ENCODE measurements at regions not wholly inside any gene's neighbourhood (a gene's known extent, or its start where the extent isn't known, plus 50 kb on each side); places are given as distances from the start of the nearest gene placed in this dataset.

DNA sequence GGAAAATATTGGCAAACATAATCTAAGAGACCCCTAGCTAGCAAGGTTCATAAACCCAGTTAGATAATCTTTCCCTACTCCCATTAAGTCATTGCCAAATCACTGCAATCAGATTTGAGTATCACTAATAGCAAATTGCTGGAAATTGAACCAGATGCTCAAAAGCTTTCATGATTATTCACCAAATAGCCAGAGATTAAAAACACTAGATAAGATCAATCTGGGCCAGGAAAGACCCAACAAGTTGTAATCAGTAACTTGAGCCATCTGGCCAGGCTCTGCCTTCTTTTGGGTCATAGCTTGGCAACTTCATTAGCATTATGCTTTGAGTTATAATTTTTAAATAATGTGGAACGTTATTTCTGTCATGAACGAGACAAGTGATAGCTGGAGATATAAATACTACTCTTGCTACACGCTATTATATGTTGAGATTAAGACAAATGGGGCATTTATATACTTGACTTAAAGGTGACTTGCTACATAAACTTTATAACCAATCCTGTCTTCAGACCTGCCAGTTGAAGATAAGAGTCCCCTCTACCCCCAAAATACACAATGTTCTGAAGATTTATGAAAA, 196.6 kb upstream of the EDNRA start:
- FAIRE-seq (no peak), DNase-seq (ENCODE audit: low read depth, low spot score) (no peak)
- H3K4me3 ChIP-seq (ENCODE audit: control insufficient read depth in 2 of 3, extremely low read depth in 1 of 3, insufficient read depth in 2 of 3, low read depth in 1 of 3, low read length in 3 of 3): no peak overlapping the region
- no peaks in the 10 kb centered on the region for H3K79me2 ChIP-seq (ENCODE audit: control insufficient read depth, insufficient read depth, low read length)
- no peak overlapping the region for H3K27ac ChIP-seq (ENCODE audit: control insufficient read depth, insufficient read depth, low read length)
- H3K9me1 ChIP-seq (ENCODE audit: control insufficient read depth, extremely low read depth, insufficient read depth, low read length): no peaks in the 10 kb centered on the region
- no peaks in the 10 kb centered on the region for H4K20me1 ChIP-seq (ENCODE audit: control insufficient read depth, extremely low read depth, insufficient read depth, low read length)
- no peaks in the 10 kb centered on the region for H3K27me3 ChIP-seq (ENCODE audit: control insufficient read depth, extremely low read depth, insufficient read depth, low read length)
- peaks cover 12% of the 10 kb centered on the region for H3K4me1 ChIP-seq (ENCODE audit: control insufficient read depth, extremely low read depth, insufficient read depth, low read length)
- no peaks in the 10 kb centered on the region for H3K36me3 ChIP-seq (ENCODE audit: control insufficient read depth in 2 of 2, extremely low read depth in 1 of 2, insufficient read depth in 2 of 2, low read length in 2 of 2)
- no peak for TF ChIP-seq EZH2 (IDR thresholded peaks at IDR 0.05; ENCODE audit: low read length)
- TF ChIP-seq, protein P1, sequence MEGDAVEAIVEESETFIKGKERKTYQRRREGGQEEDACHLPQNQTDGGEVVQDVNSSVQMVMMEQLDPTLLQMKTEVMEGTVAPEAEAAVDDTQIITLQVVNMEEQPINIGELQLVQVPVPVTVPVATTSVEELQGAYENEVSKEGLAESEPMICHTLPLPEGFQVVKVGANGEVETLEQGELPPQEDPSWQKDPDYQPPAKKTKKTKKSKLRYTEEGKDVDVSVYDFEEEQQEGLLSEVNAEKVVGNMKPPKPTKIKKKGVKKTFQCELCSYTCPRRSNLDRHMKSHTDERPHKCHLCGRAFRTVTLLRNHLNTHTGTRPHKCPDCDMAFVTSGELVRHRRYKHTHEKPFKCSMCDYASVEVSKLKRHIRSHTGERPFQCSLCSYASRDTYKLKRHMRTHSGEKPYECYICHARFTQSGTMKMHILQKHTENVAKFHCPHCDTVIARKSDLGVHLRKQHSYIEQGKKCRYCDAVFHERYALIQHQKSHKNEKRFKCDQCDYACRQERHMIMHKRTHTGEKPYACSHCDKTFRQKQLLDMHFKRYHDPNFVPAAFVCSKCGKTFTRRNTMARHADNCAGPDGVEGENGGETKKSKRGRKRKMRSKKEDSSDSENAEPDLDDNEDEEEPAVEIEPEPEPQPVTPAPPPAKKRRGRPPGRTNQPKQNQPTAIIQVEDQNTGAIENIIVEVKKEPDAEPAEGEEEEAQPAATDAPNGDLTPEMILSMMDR (optimal IDR thresholded peaks at IDR 0.05 in 1 of 3, IDR thresholded peaks at IDR 0.05 in 1 of 3, conservative IDR thresholded peaks at IDR 0.05 in 1 of 3; ENCODE audit: extremely low read depth in 1 of 3, insufficient read depth in 2 of 3, low read length in 3 of 3): no peak
- peak overlapping the region; percentile 44 for H2AFZ ChIP-seq (ENCODE audit: control insufficient read depth, low read length)
- dilution Hi-C loops (cut with MboI; ENCODE audit: extremely low pct_ligation_motif_present, low sequenced_read_pairs): no loop called here
- no peak overlapping the region for H3K4me2 ChIP-seq (ENCODE audit: control insufficient read depth, extremely low read depth, insufficient read depth, low read depth, low read length)
- H3K9ac ChIP-seq (ENCODE audit: control insufficient read depth, extremely low read depth, insufficient read depth, low read length): no peak overlapping the region
- H3K9me3 ChIP-seq (ENCODE audit: control insufficient read depth, low read depth, low read length): no peaks in the 10 kb centered on the region

DNA sequence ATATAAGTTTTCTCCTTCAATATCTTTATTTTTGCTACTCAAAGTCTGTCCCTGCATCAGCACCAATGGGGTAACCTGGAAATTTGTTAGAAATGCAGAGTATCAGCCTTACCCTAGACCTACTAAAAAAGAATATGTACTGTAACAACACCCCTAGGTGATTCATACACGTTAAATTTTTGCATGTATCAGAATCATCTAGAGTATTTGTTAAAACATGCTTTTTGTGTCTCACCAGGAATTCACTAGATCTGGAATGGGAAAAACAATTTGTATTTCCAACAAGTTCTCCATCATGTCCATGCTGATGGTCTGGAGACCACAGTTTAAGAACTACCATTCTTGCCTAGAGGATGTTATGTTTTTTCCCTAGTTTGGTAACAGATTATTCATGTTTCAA, 196.0 kb upstream of the EDNRA start:
- no peak overlapping the region for H3K9ac ChIP-seq (ENCODE audit: control insufficient read depth, extremely low read depth, insufficient read depth, low read length)
- FAIRE-seq: peak; percentile 63
- H2AFZ ChIP-seq (ENCODE audit: control insufficient read depth, low read length): no peak overlapping the region
- H3K27me3 ChIP-seq (ENCODE audit: control insufficient read depth, extremely low read depth, insufficient read depth, low read length): no peaks in the 10 kb centered on the region
- H3K4me1 ChIP-seq (ENCODE audit: control insufficient read depth, extremely low read depth, insufficient read depth, low read length): peaks cover 12% of the 10 kb centered on the region
- no peak for TF ChIP-seq EZH2 (IDR thresholded peaks at IDR 0.05; ENCODE audit: low read length)
- TF ChIP-seq, protein P1 (optimal IDR thresholded peaks at IDR 0.05 in 1 of 3, IDR thresholded peaks at IDR 0.05 in 1 of 3, conservative IDR thresholded peaks at IDR 0.05 in 1 of 3; ENCODE audit: extremely low read depth in 1 of 3, insufficient read depth in 2 of 3, low read length in 3 of 3): no peak
- peak; percentile 9 for DNase-seq (ENCODE audit: low read depth, low spot score)
- H3K4me2 ChIP-seq (ENCODE audit: control insufficient read depth, extremely low read depth, insufficient read depth, low read depth, low read length): peak overlapping the region; percentile 14
- no peaks in the 10 kb centered on the region for H3K9me3 ChIP-seq (ENCODE audit: control insufficient read depth, low read depth, low read length)
- H3K9me1 ChIP-seq (ENCODE audit: control insufficient read depth, extremely low read depth, insufficient read depth, low read length): no peaks in the 10 kb centered on the region
- no peak overlapping the region for H3K27ac ChIP-seq (ENCODE audit: control insufficient read depth, insufficient read depth, low read length)
- no peaks in the 10 kb centered on the region for H3K36me3 ChIP-seq (ENCODE audit: control insufficient read depth in 2 of 2, extremely low read depth in 1 of 2, insufficient read depth in 2 of 2, low read length in 2 of 2)
- dilution Hi-C loops (cut with MboI; ENCODE audit: extremely low pct_ligation_motif_present, low sequenced_read_pairs): no loop called here
- no peak overlapping the region for H3K4me3 ChIP-seq (ENCODE audit: control insufficient read depth in 2 of 3, extremely low read depth in 1 of 3, insufficient read depth in 2 of 3, low read depth in 1 of 3, low read length in 3 of 3)
- H4K20me1 ChIP-seq (ENCODE audit: control insufficient read depth, extremely low read depth, insufficient read depth, low read length): no peaks in the 10 kb centered on the region
- no peaks in the 10 kb centered on the region for H3K79me2 ChIP-seq (ENCODE audit: control insufficient read depth, insufficient read depth, low read length)
